ENCODE measurements at regions not wholly inside any gene's neighbourhood (a gene's known extent, or its start where the extent isn't known, plus 50 kb on each side); places are given as distances from the start of the nearest gene placed in this dataset.
"Not testable (repeated sequence)": the region's sequence is repeated elsewhere in the genome, so short reads cannot be mapped to it uniquely, and the experiment has no call there.

- DNase-seq, result peak; percentile 85 to 86
Measured at GRCh38 chr7:65251851-65252620, 121.6 kb upstream of the ZNF92 start.

GRCh38 chr7:65250697-65251395 is 122.8 kb upstream of the ZNF92 start:
- DNase-seq, result no peak

- DNase-seq, result no peak
Measured at GRCh38 chr7:65250216-65250615, 123.4 kb upstream of the ZNF92 start.

GRCh38 chr7:65247491-65247890 is 126.2 kb upstream of the ZNF92 start:
- DNase-seq, result no peak

GRCh38 chr7:65239707-65240352 is 133.8 kb upstream of the ZNF92 start:
- DNase-seq, result peak; percentile 44 to 77

GRCh38 chr7:65239324-65239706 is 134.3 kb upstream of the ZNF92 start:
- DNase-seq, result no peak

- DNase-seq, result no peak
Measured at GRCh38 chr7:65238785-65239184, 134.9 kb upstream of the ZNF92 start.

- no peak for DNase-seq
Measured at GRCh38 chr7:65235586-65235985, 138.1 kb upstream of the ZNF92 start.

- no peak for DNase-seq
Measured at GRCh38 chr7:65233409-65234034, 140.1 kb upstream of the ZNF92 start.

- no peak for DNase-seq
Measured at GRCh38 chr7:65230231-65230630, 143.4 kb upstream of the ZNF92 start.

GRCh38 chr7:65225422-65226006 is 148.1 kb upstream of the ZNF92 start:
- no peak for DNase-seq

GRCh38 chr7:65222655-65223054 is 151.0 kb upstream of the ZNF92 start:
- no peak for DNase-seq

- no peak for DNase-seq
Measured at GRCh38 chr7:65221683-65222082, 152.0 kb upstream of the ZNF92 start.

GRCh38 chr7:65219623-65220022 is 154.0 kb upstream of the ZNF92 start:
- DNase-seq, result peak in 1 of 2 experiments; percentile 32

- peak; percentile 69 to 76 for DNase-seq
Measured at GRCh38 chr7:65216469-65216868, 157.2 kb upstream of the ZNF92 start.

GRCh38 chr7:65213260-65213659 is 160.4 kb upstream of the ZNF92 start:
- DNase-seq, result peak; percentile 46 to 50

GRCh38 chr7:65199221-65199620 is 174.4 kb upstream of the ZNF92 start:
- not testable (repeated sequence) for DNase-seq

GRCh38 chr7:65193334-65194058 is 180.2 kb upstream of the ZNF92 start:
- not testable (repeated sequence) for DNase-seq

- not testable (repeated sequence) for DNase-seq
Measured at GRCh38 chr7:65177041-65177440, 170.6 kb upstream of the ERV3-1 start.

GRCh38 chr7:65150105-65150504 is 143.6 kb upstream of the ERV3-1 start:
- DNase-seq, result not testable (repeated sequence)

GRCh38 chr7:65146118-65146914 is 139.8 kb upstream of the ERV3-1 start:
- DNase-seq, result not testable (repeated sequence)
